PC-3 (cell line): ENCODE measurements at regions not wholly inside any gene's neighbourhood (a gene's known extent, or its start where the extent isn't known, plus 50 kb on each side); places are given as distances from the start of the nearest gene placed in this dataset.

Source experiments
- ATAC-seq: fragments of 200-7000 bp; cut with Tn5 transposase; 2 replicates; pipeline ENCODE4 v1.9.1; 2020; ENCODE audit warnings: mild to moderate bottlenecking, moderate library complexity
- BruUV-seq: library from RNA; stranded (reverse); fragments of 400-500 nt; replicated peaks from 2 replicates; lab custom pipeline; 2021; lab: Mats Ljungman, UMichigan
- CTCF ChIA-PET: fragments of 300-600 bp; sonication (Branson Sonifier 250); formaldehyde crosslinking; loops from one replicate; lab custom pipeline; 2022; ENCODE audit warnings: antibody characterized with exemption; lab: Charles Lee
- POLR2A ChIA-PET: fragments of 300-600 bp; sonication (Branson Sonifier 250); formaldehyde crosslinking; loops from one replicate; lab custom pipeline; 2022; ENCODE audit warnings: antibody characterized with exemption; ENCODE audit not compliant: unreplicated experiment; lab: Charles Lee
- DNase-seq: peaks from one replicate; pipeline ENCODE4 v3.0.0-alpha.2; 2015
- H2AFZ ChIP-seq: fragments of 300-600 bp; sonication (generic); 2 replicates; pipeline ENCODE4 v1.6.0; 2016; ENCODE audit warnings: antibody characterized with exemption, low read length
- H3F3A ChIP-seq: fragments of 300-600 bp; sonication (generic); one replicate; pipeline ENCODE4 v1.6.0; 2017; ENCODE audit warnings: antibody characterized with exemption, low read length, control low read depth, mild to moderate bottlenecking; ENCODE audit not compliant: unreplicated experiment
- H3K27ac ChIP-seq: fragments of 300-600 bp; sonication (generic); 2 replicates; pipeline ENCODE4 v1.5.1; 2016; ENCODE audit warnings: mild to moderate bottlenecking, low read length
- H3K27me3 ChIP-seq: fragments of 300-600 bp; sonication (generic); 2 replicates; pipeline ENCODE4 v1.6.1; 2016; ENCODE audit warnings: low read length, mixed read lengths
- H3K36me3 ChIP-seq: fragments of 300-600 bp; sonication (generic); 2 replicates; pipeline ENCODE4 v1.6.1; 2016; ENCODE audit warnings: low read depth, mixed run types, low read length, mixed read lengths
- H3K4me1 ChIP-seq: fragments of 300-600 bp; sonication (generic); 2 replicates; pipeline ENCODE4 v1.5.1; 2016; ENCODE audit warnings: low read length; ENCODE audit not compliant: insufficient read depth
- H3K4me2 ChIP-seq: fragments of 300-600 bp; sonication (generic); 2 replicates; pipeline ENCODE4 v1.6.0; 2016; ENCODE audit warnings: low read length
- H3K4me3 ChIP-seq: fragments of 300-600 bp; sonication (generic); 2 replicates; pipeline ENCODE4 v1.5.1; 2016; ENCODE audit warnings: mild to moderate bottlenecking, low read length, mixed read lengths
- H3K79me2 ChIP-seq: fragments of 300-600 bp; sonication (generic); 2 replicates; pipeline ENCODE4 v1.6.1; 2017; ENCODE audit warnings: low read length, mixed read lengths
- H3K9ac ChIP-seq: fragments of 300-600 bp; sonication (generic); 2 replicates; pipeline ENCODE4 v1.6.0; 2016; ENCODE audit warnings: mild to moderate bottlenecking, low read length
- H3K9me2 ChIP-seq: fragments of 300-600 bp; sonication (generic); replicated peaks from 2 replicates; pipeline ENCODE4 v1.6.1; 2016; ENCODE audit warnings: mixed run types, low read length, mixed read lengths
- H3K9me3 ChIP-seq: fragments of 300-600 bp; sonication (generic); 2 replicates; pipeline ENCODE4 v1.6.1; 2016; ENCODE audit warnings: low read length, mixed read lengths
- H4K20me1 ChIP-seq: fragments of 300-600 bp; sonication (generic); 2 replicates; pipeline ENCODE4 v1.6.1; 2016; ENCODE audit warnings: low read length, mixed read lengths
- CTCF ChIP-seq: fragments of 300-600 bp; sonication (generic); conservative IDR thresholded peaks from 2 replicates; pipeline ENCODE4 v1.5.1; 2017; ENCODE audit warnings: antibody characterized with exemption, low read depth, mild to moderate bottlenecking, low read length
- EZH2 ChIP-seq: fragments of 300-600 bp; sonication (generic); IDR thresholded peaks from one replicate; pipeline ENCODE4 v1.6.1; 2017; ENCODE audit warnings: antibody characterized with exemption, mild to moderate bottlenecking, low read length; ENCODE audit not compliant: unreplicated experiment
- EZH2phosphoT487 ChIP-seq: fragments of 300-600 bp; sonication (generic); IDR thresholded peaks from 2 replicates; pipeline ENCODE4 v1.6.1; 2018; ENCODE audit warnings: mild to moderate bottlenecking, antibody characterized with exemption, low read length, borderline replicate concordance
- intact Hi-C: fragments of 100-400 bp; cut with micrococcal nuclease; formaldehyde crosslinking; loops from 2 replicates; pipeline ENCODE4 v1.9.0; 2023

- intact Hi-C loops, result no loop called here
- no peak overlapping the region for H3K4me2 ChIP-seq
- peaks cover 58% of the 10 kb centered on the region for H3K27me3 ChIP-seq
- BruUV-seq, result no TSS peak
- H3F3A ChIP-seq, result no peaks in the 10 kb centered on the region
- H3K9me2 ChIP-seq, result no peaks in the 10 kb centered on the region
- no peak overlapping the region for H3K9ac ChIP-seq
- no peak overlapping the region for H2AFZ ChIP-seq
- POLR2A ChIA-PET, result no interaction called here
- no peaks in the 10 kb centered on the region for H3K4me1 ChIP-seq
- no peaks in the 10 kb centered on the region for H3K9me3 ChIP-seq
- no peak overlapping the region for H3K4me3 ChIP-seq
- no peaks in the 10 kb centered on the region for H3K79me2 ChIP-seq
- no peak for TF ChIP-seq EZH2phosphoT487
- H3K36me3 ChIP-seq, result no peaks in the 10 kb centered on the region
- H3K27ac ChIP-seq, result no peak overlapping the region
- DNase-seq, result no peak
- no peaks in the 10 kb centered on the region for H4K20me1 ChIP-seq
- no peak for ATAC-seq
- CTCF ChIA-PET, result no interaction called here
Observed at GRCh38 chr10:125556882-125557281, 126.1 kb downstream of the TEX36 start.

- ATAC-seq (no peak), DNase-seq (no peak)
- Histone ChIP-seq H2AFZ (no peak overlapping the region), H3K4me2 (no peak overlapping the region), H3K4me1 (no peaks in the 10 kb centered on the region), H3K79me2 (no peaks in the 10 kb centered on the region), H3K27ac (no peak overlapping the region), H4K20me1 (no peaks in the 10 kb centered on the region), H3K9ac (no peak overlapping the region), H3K9me2 (no peaks in the 10 kb centered on the region), H3K36me3 (no peaks in the 10 kb centered on the region), H3K9me3 (no peaks in the 10 kb centered on the region), H3K4me3 (no peak overlapping the region), H3K27me3 (peaks cover 69% of the 10 kb centered on the region), H3F3A (no peaks in the 10 kb centered on the region)
- no peak for TF ChIP-seq EZH2
- TF ChIP-seq EZH2phosphoT487, result no peak
- TF ChIP-seq CTCF, result no peak
- intact Hi-C loops, result no loop called here
- ChIA-PET CTCF (no interaction called here), POLR2A (no interaction called here)
- BruUV-seq, result no TSS peak
Observed at GRCh38 chr10:125555743-125556142, 127.2 kb downstream of the TEX36 start.

- Histone ChIP-seq H3K4me2 (no peak overlapping the region), H2AFZ (no peak overlapping the region), H3K9ac (no peak overlapping the region), H3K4me1 (no peaks in the 10 kb centered on the region), H3K4me3 (no peak overlapping the region), H3K27me3 (peaks cover 69% of the 10 kb centered on the region), H4K20me1 (no peaks in the 10 kb centered on the region), H3F3A (no peaks in the 10 kb centered on the region), H3K9me3 (no peaks in the 10 kb centered on the region), H3K27ac (no peak overlapping the region), H3K9me2 (no peaks in the 10 kb centered on the region), H3K79me2 (no peaks in the 10 kb centered on the region), H3K36me3 (no peaks in the 10 kb centered on the region)
- DNase-seq (no peak), ATAC-seq (no peak)
- intact Hi-C loops, result no loop called here
- POLR2A ChIA-PET, result no interaction called here
- CTCF ChIA-PET, result no interaction called here
- no TSS peak for BruUV-seq
- TF ChIP-seq EZH2phosphoT487 (no peak), CTCF (no peak), EZH2 (no peak)
Observed at GRCh38 chr10:125555267-125555666, 127.7 kb downstream of the TEX36 start.
